Activated CD4-positive, alpha-beta memory T cell treated with anti-CD3 and anti-CD28 coated beads, Interleukin-2, amount 10 ng/mL, durations not matched to agents 7 days and 5 days (primary cell): ENCODE measurements at regions not wholly inside any gene's neighbourhood (a gene's known extent, or its start where the extent isn't known, plus 50 kb on each side); places are given as distances from the start of the nearest gene placed in this dataset.
"Not testable (repeated sequence)": the region's sequence is repeated elsewhere in the genome, so short reads cannot be mapped to it uniquely, and the experiment has no call there.

Source experiments
- CTCF ChIA-PET: fragments of 350-600 bp; sonication (Branson Sonifier 250); formaldehyde crosslinking; loops from one replicate; lab custom pipeline; 2021; ENCODE audit warnings: antibody characterized with exemption, inconsistent platforms; lab: Charles Lee
- POLR2A ChIA-PET: fragments of 350-600 bp; sonication (Branson Sonifier 250); formaldehyde crosslinking; loops from one replicate; lab custom pipeline; 2021; ENCODE audit warnings: antibody characterized with exemption; lab: Charles Lee
- DNase-seq: peaks from one replicate; pipeline ENCODE4 v3.0.0-alpha.2; 2020
- H3K27ac Mint-ChIP-seq: one replicate; pipeline ENCODE4 v1.8.0; 2021; ENCODE audit warnings: mild to moderate bottlenecking, mixed read lengths
- H3K27me3 Mint-ChIP-seq: one replicate; pipeline ENCODE4 v1.8.0; 2021; ENCODE audit warnings: mixed read lengths
- H3K36me3 Mint-ChIP-seq: one replicate; pipeline ENCODE4 v1.8.0; 2021; ENCODE audit warnings: low read depth, mixed read lengths
- H3K4me1 Mint-ChIP-seq: one replicate; pipeline ENCODE4 v1.8.0; 2021; ENCODE audit warnings: mixed read lengths
- H3K4me3 Mint-ChIP-seq: one replicate; pipeline ENCODE4 v1.8.0; 2021; ENCODE audit warnings: mild to moderate bottlenecking, mixed read lengths
- H3K9me3 Mint-ChIP-seq: one replicate; pipeline ENCODE4 v1.8.0; 2021; ENCODE audit warnings: mixed read lengths

DNA sequence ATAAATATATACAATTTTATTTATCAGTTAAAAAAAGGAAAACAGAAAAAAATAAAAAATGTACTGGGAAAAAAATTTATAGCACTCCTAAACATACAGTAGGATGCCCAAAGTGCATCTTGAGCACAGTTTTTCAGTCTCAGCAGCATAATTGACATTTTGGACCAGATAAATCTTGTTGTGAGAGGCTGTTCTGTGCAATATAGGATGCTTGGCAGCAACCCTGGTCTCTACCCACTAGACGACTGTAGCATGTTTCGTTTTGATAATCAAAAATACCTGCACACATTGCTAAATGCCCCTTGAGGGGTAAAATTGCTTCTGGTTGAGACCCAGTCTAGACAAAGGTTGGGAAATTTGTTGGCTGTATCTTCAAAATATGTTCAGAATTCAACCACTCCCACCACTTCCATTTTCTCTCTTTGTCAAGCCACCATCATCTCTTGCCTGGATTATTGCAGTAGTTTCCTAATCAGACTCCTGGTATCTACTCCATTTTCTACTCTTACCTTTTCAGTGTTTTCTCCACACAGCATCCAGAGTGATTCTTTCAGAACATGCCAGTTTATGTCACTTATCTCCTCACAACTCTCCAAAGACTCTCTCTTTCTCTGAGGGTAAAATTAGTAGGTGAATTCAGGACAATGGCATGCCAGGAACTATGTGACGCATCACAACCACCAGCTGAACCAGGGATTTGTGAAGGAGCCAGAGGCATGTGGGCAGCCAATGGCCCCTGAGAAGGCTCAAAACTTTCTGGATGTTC, 91.4 kb downstream of the GPR85 start:
- Mint-ChIP-seq H3K9me3 (no peaks in the 10 kb centered on the region), H3K27ac (no peak overlapping the region), H3K4me3 (no peak overlapping the region), H3K4me1 (no peaks in the 10 kb centered on the region), H3K27me3 (no peaks in the 10 kb centered on the region), H3K36me3 (no peaks in the 10 kb centered on the region)
- DNase-seq: no peak
- CTCF ChIA-PET: no interaction called here
- POLR2A ChIA-PET: no interaction called here

DNA sequence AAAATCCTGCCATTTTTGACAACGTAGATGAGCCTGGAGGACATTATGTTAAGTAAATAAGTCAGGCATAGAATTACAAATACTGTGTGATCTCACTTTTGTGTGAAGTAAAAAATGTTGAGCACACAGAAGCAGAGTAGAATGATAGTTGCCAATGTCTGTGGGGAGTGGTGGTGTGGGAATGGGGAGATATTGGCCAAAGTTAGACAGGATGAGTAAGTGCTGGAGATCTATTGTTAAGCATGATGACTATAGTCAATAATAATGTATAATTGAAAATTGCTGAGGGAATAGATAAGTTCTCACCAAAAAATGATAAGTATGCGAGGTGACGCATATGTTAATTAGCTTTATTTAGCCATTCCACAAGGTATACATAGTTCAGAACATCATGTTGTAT, 92.0 kb downstream of the GPR85 start:
- no peak overlapping the region for H3K4me3 Mint-ChIP-seq
- ChIA-PET CTCF (no interaction called here), POLR2A (no interaction called here)
- no peaks in the 10 kb centered on the region for H3K27me3 Mint-ChIP-seq
- DNase-seq: no peak
- no peak overlapping the region for H3K27ac Mint-ChIP-seq
- no peaks in the 10 kb centered on the region for H3K36me3 Mint-ChIP-seq
- H3K9me3 Mint-ChIP-seq: no peaks in the 10 kb centered on the region
- no peaks in the 10 kb centered on the region for H3K4me1 Mint-ChIP-seq

DNA sequence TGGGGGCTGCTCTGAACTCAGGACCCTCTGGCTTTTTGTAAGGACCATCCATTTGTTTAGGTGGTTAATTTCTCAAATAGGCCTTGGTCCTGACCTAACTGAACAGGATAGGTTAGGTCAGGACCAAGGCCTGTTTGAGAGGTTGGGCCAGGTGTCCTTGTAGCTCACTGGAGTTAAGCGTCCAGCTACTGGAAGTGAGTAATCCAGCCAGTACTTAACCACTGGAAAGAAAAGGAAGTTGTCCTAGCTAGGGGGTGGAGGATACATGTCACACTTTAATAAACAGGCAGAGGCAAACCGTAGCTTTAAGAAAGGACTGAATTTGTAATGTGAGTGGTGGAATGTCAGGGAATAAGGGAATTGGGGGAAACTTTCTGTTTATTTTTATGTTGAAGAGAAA, 96.0 kb downstream of the GPR85 start:
- H3K4me3 Mint-ChIP-seq: no peak overlapping the region
- ChIA-PET POLR2A (no interaction called here), CTCF (no interaction called here)
- H3K36me3 Mint-ChIP-seq: no peaks in the 10 kb centered on the region
- H3K9me3 Mint-ChIP-seq: no peaks in the 10 kb centered on the region
- peaks cover 4% of the 10 kb centered on the region for H3K27me3 Mint-ChIP-seq
- no peaks in the 10 kb centered on the region for H3K4me1 Mint-ChIP-seq
- no peak overlapping the region for H3K27ac Mint-ChIP-seq
- DNase-seq: no peak

DNA sequence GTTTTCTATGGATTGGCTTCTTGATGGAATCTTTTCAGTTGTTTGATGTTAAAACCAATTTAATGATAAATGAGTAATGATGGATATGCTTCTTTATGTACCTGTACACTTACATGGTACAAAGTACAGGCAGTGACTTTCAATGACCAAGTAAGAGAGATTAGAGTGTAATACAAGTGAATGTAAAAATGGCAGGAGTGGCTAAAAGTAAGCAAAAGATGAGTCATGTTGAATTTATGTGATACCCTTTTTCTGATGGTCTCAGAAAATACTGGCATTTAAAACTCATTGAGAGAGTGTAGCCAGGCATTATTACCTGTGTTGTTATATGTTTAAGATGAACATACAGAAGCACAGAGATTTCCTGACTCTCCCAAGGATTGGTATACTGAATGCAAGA, 97.1 kb downstream of the GPR85 start:
- no peak overlapping the region for H3K27ac Mint-ChIP-seq
- ChIA-PET CTCF (no interaction called here), POLR2A (no interaction called here)
- no peaks in the 10 kb centered on the region for H3K9me3 Mint-ChIP-seq
- H3K4me3 Mint-ChIP-seq: no peak overlapping the region
- no peak for DNase-seq
- no peaks in the 10 kb centered on the region for H3K36me3 Mint-ChIP-seq
- peaks cover 4% of the 10 kb centered on the region for H3K27me3 Mint-ChIP-seq
- H3K4me1 Mint-ChIP-seq: no peaks in the 10 kb centered on the region

DNA sequence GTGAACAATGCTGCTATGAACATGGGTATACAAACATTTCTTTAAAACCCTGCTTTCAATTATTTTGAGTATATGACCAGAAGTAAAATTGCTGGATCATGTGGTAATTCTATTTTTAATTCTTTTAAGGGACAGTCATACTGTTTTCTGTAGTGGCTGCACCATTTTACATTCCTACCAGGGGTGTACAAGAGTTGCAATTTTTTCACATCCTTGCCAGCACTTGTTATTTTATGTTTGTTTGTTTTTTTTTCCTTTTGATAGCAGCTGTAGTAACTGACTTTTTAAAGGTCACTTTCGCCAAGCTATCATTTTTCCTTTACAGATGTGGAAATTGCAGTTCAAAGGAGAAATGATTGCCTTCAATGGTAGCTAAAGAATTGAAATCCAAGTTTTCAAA, 99.5 kb downstream of the GPR85 start:
- H3K4me3 Mint-ChIP-seq: no peak overlapping the region
- H3K27me3 Mint-ChIP-seq: peaks cover 4% of the 10 kb centered on the region
- no peaks in the 10 kb centered on the region for H3K36me3 Mint-ChIP-seq
- ChIA-PET POLR2A (no interaction called here), CTCF (no interaction called here)
- H3K4me1 Mint-ChIP-seq: no peaks in the 10 kb centered on the region
- no peaks in the 10 kb centered on the region for H3K9me3 Mint-ChIP-seq
- H3K27ac Mint-ChIP-seq: no peak overlapping the region
- DNase-seq: no peak

DNA sequence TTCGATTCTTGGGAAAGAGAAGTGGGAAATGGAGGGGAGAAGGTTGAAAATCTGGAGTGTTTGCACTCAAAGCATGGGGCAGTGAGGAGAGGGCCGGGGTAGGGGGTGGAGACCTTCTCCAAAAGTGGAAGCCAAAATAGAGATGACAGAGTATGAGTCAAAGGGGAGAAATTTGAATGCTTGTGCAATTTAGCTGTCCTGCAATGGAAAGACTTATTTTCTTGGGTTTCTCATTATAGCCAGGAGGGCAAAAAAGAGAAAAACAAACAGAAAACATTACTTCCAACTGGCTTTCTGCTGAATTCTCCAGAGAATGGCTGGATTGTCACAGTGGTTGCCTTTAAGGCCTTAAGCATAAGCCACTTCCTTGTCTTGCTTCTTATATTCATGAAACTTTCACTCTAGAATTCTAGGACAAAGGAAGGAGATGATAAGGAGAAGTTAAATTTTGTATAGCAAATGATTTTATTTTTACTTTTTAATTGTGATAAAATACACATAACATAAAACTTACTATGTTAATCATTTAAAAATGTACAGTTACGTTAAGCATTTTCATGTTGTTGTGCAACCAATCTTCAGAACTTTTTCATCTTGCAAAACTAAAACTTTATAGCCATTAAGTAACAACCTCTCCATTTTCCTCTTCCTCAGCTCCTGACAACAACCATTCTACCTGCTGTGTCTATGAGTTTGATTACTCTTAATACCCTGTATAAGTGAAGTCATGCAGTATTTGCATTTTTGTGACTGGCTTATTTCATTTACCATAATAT, 100.2 kb downstream of the GPR85 start:
- CTCF ChIA-PET: no interaction called here
- no peaks in the 10 kb centered on the region for H3K4me1 Mint-ChIP-seq
- H3K27me3 Mint-ChIP-seq: peaks cover 4% of the 10 kb centered on the region
- H3K4me3 Mint-ChIP-seq: no peak overlapping the region
- H3K27ac Mint-ChIP-seq: no peak overlapping the region
- no peak for DNase-seq
- no peaks in the 10 kb centered on the region for H3K36me3 Mint-ChIP-seq
- POLR2A ChIA-PET: no interaction called here
- H3K9me3 Mint-ChIP-seq: no peaks in the 10 kb centered on the region

DNA sequence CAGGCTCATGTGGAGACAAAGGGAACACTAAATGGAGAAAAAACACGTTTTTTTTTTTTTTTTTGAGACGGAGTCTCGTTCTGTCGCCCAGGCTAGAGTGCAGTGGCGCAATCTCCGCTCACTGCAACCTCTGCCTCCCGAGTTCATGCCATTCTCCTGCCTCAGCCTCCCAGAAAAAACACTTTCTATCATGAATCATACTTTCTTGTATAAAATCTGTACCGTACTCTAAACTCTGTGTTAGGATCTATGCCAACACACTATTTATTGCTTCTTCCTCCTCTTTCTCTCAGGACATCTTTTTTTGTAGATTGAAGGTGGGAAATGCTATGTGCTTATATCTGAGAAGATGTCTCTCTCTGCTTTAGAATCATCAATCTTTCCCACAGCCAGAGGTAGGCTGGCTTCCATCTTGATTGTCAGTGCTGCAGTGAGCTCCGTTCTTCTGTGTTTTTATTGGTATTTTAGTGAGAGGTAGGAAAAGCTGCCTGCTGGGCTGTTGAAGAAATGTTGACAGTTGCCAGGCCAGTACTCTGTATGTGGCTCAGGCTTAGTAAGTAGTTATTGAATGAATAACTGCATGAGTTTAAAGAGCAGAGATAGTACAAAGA, 101.1 kb downstream of the GPR85 start:
- no peaks in the 10 kb centered on the region for H3K36me3 Mint-ChIP-seq
- no peak overlapping the region for H3K4me3 Mint-ChIP-seq
- ChIA-PET CTCF (no interaction called here), POLR2A (no interaction called here)
- no peak overlapping the region for H3K27ac Mint-ChIP-seq
- H3K9me3 Mint-ChIP-seq: no peaks in the 10 kb centered on the region
- no peak for DNase-seq
- H3K27me3 Mint-ChIP-seq: peaks cover 4% of the 10 kb centered on the region
- H3K4me1 Mint-ChIP-seq: no peaks in the 10 kb centered on the region

DNA sequence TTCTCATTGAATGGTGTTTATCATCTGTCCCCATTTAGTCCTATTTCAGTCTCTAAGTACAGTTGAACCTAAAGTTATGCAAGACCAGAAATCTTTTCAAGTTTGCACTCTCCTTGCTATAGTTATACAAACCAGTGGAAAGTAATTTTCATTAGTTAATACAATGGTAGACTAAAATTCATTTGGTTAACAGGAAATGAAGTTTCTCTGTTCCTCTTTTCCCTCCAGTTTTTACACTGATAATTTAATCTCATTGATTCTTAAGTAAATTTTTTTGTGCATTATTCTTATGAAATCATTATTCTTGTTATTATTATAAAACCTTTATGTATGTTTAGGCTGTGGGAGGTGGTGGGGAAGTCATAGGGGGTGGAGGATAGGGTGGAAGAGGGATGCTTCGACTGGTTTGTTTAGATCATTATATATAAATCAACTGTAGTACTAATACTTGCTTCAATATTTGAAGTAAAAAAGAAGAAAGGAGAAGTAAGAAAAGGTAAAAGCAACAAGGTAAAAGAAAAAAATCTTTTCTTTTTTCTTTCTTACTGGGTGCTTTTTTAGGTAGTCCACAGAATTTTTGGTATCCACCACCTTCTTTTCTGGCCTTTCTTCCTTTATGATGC, 104.1 kb downstream of the GPR85 start:
- Mint-ChIP-seq H3K27me3 (no peaks in the 10 kb centered on the region), H3K4me1 (no peaks in the 10 kb centered on the region), H3K4me3 (no peak overlapping the region), H3K36me3 (no peaks in the 10 kb centered on the region), H3K27ac (no peak overlapping the region), H3K9me3 (no peaks in the 10 kb centered on the region)
- POLR2A ChIA-PET: no interaction called here
- DNase-seq: no peak
- CTCF ChIA-PET: no interaction called here

DNA sequence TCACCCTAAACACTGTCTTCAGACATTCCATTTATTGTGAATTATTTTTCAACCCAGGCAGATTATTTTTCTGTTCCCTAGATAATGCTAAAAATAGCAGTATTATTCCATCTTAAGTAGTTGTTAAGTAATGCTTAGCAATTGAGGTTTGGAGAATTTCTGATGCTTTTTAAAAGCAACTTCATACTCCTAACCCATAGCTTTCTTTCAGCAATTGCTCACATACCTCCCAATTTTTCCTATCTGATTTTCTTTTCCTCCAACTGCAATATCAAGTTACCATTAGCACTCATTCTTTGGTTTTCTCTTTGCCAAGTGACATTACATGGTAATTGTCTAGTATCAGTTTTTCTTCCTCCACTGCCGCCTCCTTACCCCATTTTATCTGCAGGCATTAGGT, 104.7 kb downstream of the GPR85 start:
- CTCF ChIA-PET: no interaction called here
- Mint-ChIP-seq H3K4me1 (no peaks in the 10 kb centered on the region), H3K9me3 (no peaks in the 10 kb centered on the region), H3K4me3 (no peak overlapping the region), H3K36me3 (no peaks in the 10 kb centered on the region), H3K27ac (no peak overlapping the region), H3K27me3 (no peaks in the 10 kb centered on the region)
- DNase-seq: no peak
- POLR2A ChIA-PET: no interaction called here

DNA sequence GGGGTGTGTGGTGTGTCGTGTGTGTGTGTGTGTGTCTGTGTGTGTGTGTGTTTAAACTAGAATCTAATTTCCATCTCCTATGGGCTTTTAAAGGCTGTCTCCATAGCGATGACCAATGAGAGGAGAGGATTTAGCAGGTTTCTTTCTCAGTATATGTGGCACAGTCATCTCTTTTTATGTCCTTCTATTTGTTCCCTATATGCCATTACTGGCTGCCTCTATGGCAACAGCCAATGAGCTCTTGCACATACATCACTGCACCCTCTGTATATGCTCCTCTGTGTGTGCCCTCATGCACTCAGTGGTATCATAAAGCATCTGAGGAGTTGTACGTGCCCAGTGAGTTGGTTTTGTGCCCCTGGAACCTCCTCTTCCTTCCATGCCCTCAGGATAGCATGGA, 107.6 kb downstream of the GPR85 start:
- CTCF ChIA-PET, H3K4me3 Mint-ChIP-seq, DNase-seq, H3K4me1 Mint-ChIP-seq, H3K9me3 Mint-ChIP-seq, POLR2A ChIA-PET, H3K27me3 Mint-ChIP-seq, H3K36me3 Mint-ChIP-seq, H3K27ac Mint-ChIP-seq: not testable (repeated sequence)

DNA sequence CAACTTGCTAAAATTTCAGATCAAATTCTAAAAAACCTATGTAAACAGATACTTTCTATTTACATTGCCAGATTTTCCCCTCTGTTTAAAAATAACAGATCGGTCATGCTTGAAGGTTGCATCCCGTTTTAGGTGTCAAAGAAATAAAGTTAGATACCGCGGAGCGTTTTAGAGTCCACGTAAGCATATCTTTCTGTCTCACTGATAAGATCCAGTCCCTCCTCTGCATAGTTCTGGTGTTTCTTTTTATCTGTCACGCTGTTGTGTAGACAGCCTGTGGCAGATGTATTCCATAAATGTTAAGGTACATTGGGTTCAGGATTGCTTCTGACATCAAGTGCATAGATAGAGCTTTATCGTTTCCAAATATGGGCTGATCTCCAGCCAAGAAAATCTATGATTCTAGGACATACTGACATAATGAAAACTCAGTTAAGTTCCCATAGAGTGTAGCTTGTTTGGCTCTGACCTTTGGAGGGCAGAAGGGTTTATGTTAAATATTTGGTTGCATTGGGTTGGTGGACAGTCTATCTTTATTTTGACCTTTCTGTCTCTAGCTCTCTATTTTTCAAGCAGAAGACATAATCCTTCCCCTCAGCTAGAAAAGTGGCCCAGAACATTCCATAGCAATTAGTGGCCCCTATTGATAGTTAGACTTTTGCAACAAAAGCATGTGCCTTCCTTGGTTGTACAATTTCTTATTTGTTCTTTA, 109.2 kb downstream of the GPR85 start:
- H3K27ac Mint-ChIP-seq, DNase-seq, CTCF ChIA-PET, H3K4me3 Mint-ChIP-seq, H3K36me3 Mint-ChIP-seq, H3K4me1 Mint-ChIP-seq, H3K9me3 Mint-ChIP-seq, H3K27me3 Mint-ChIP-seq, POLR2A ChIA-PET: not testable (repeated sequence)

DNA sequence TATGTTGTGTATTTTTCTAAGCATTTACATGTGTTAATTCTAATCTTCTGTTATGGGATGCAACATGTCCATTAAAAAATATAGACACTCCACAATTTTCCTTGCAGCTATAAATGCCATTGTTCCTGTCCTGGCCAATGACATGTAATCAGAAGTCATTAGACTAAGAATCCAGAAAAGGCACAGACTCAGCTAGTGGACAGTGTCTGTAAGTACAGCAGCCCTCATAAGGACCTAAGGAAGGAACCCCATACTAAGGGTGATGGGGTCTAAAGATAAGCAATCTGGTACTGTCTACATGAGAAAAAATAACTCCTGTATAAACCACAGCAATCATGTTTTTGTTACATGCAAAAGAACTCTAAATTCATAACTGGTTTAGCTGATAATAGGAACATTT, 115.9 kb downstream of the GPR85 start:
- H3K36me3 Mint-ChIP-seq: no peaks in the 10 kb centered on the region
- no peak for DNase-seq
- H3K27me3 Mint-ChIP-seq: peaks cover 4% of the 10 kb centered on the region
- H3K27ac Mint-ChIP-seq: no peak overlapping the region
- H3K4me3 Mint-ChIP-seq: no peak overlapping the region
- no peaks in the 10 kb centered on the region for H3K4me1 Mint-ChIP-seq
- POLR2A ChIA-PET: no interaction called here
- H3K9me3 Mint-ChIP-seq: no peaks in the 10 kb centered on the region
- CTCF ChIA-PET: no interaction called here

DNA sequence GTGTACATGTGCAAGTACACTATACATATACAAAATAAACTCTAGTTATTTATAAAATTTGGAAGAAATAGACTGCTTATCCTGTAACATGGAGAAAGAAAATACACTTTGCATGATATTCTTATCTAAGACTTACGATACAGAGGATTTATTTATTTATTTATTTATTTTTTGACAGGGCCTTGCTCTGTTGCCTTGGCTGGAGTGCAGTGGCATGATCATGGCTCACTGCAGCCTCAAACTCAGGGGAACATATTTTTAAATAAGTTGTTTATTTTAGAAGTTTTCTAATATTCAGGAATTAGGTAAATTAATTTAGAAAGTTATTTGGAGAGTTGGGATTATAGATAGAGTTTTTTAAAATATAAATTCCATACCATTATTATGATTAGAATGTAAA, 116.7 kb downstream of the GPR85 start:
- no peak overlapping the region for H3K27ac Mint-ChIP-seq
- H3K4me1 Mint-ChIP-seq: no peaks in the 10 kb centered on the region
- no peaks in the 10 kb centered on the region for H3K36me3 Mint-ChIP-seq
- ChIA-PET POLR2A (no interaction called here), CTCF (no interaction called here)
- DNase-seq: no peak
- H3K9me3 Mint-ChIP-seq: no peaks in the 10 kb centered on the region
- no peak overlapping the region for H3K4me3 Mint-ChIP-seq
- peaks cover 4% of the 10 kb centered on the region for H3K27me3 Mint-ChIP-seq
